CD14-positive monocyte (primary cell): ENCODE measurements at regions not wholly inside any gene's neighbourhood (a gene's known extent, or its start where the extent isn't known, plus 50 kb on each side); places are given as distances from the start of the nearest gene placed in this dataset.

ENCODE experiments used
- DNase-seq, 3 donors: peaks; one replicate each; pipeline ENCODE4 v3.0.0-alpha.2; 2011 to 2022
- H2AFZ ChIP-seq: 2 replicates; pipeline ENCODE4 v1.6.0; 2012; ENCODE audit warnings: mild to moderate bottlenecking, low read depth, low read length, inconsistent platforms; ENCODE audit not compliant: insufficient read depth, poor library complexity, severe bottlenecking
- H3K27ac ChIP-seq, 2 donors: 1 replicate in 1 of 2; 2 replicates in 1 of 2; pipeline ENCODE4 v1.5.1; 2012 to 2013; ENCODE audit warnings: low read length in 2 of 2, control low read depth in 1 of 2, inconsistent platforms in 1 of 2, low read depth in 1 of 2, mild to moderate bottlenecking in 1 of 2
- H3K27me3 ChIP-seq, 2 donors: one replicate each; pipeline versions ENCODE4 v1.6.0 to v1.6.1; 2011 to 2013; ENCODE audit warnings: low read length in 2 of 2; ENCODE audit not compliant: control insufficient read depth in 2 of 2, insufficient read depth in 2 of 2
- H3K36me3 ChIP-seq, 2 donors: replicated peaks in 1 of 2; 1 replicate in 1 of 2; 2 replicates in 1 of 2; pipeline versions ENCODE4 v1.5.1 to v1.6.1; 2012 to 2013; ENCODE audit warnings: low read length in 2 of 2, control low read depth in 1 of 2, inconsistent platforms in 1 of 2, mild to moderate bottlenecking in 1 of 2; ENCODE audit not compliant: insufficient read depth in 2 of 2, control insufficient read depth in 1 of 2
- H3K4me1 ChIP-seq, 2 donors: 1 replicate in 1 of 2; 2 replicates in 1 of 2; pipeline versions ENCODE4 v1.5.1 to v1.6.1; 2012 to 2013; ENCODE audit warnings: low read length in 2 of 2, control low read depth in 1 of 2, inconsistent platforms in 1 of 2, mild to moderate bottlenecking in 1 of 2, moderate library complexity in 1 of 2; ENCODE audit not compliant: insufficient read depth in 2 of 2, control insufficient read depth in 1 of 2
- H3K4me2 ChIP-seq: replicated peaks from 2 replicates; pipeline ENCODE3; 2012; ENCODE audit warnings: low read length, moderate library complexity, mild to moderate bottlenecking; ENCODE audit not compliant: poor library complexity, severe bottlenecking; ENCODE audit errors: extremely low read depth
- H3K4me3 ChIP-seq, 3 experiments: fragments of 200-600 bp in 1 of 3; sonication (generic) in 1 of 3; replicated peaks in 1 of 3; 1 replicate in 2 of 3; 2 replicates in 1 of 3; pipeline ENCODE4 v1.5.1; 2011 to 2013; ENCODE audit warnings: low read length in 3 of 3, mild to moderate bottlenecking in 3 of 3, control low read depth in 2 of 3, low read depth in 2 of 3, inconsistent platforms in 1 of 3, moderate library complexity in 1 of 3
- H3K79me2 ChIP-seq: 2 replicates; pipeline ENCODE4 v1.6.0; 2012; ENCODE audit warnings: mild to moderate bottlenecking, control low read depth, inconsistent platforms, low read length, moderate library complexity; ENCODE audit not compliant: insufficient read depth
- H3K9ac ChIP-seq: 2 replicates; pipeline ENCODE4 v1.6.0; 2017; ENCODE audit warnings: low read length, mild to moderate bottlenecking; ENCODE audit not compliant: insufficient read depth, poor library complexity, severe bottlenecking
- H3K9me3 ChIP-seq, 2 donors: replicated peaks in 1 of 2; 1 replicate in 1 of 2; 2 replicates in 1 of 2; pipeline versions ENCODE4 v1.5.1 to v1.6.1; 2012 to 2013; ENCODE audit warnings: low read length in 2 of 2, control low read depth in 1 of 2; ENCODE audit not compliant: control insufficient read depth in 1 of 2, insufficient read depth in 1 of 2
- H4K20me1 ChIP-seq: 2 replicates; pipeline ENCODE4 v1.6.0; 2012; ENCODE audit warnings: mild to moderate bottlenecking, low read length, control low read depth, moderate library complexity; ENCODE audit not compliant: insufficient read depth
- H3K27ac Mint-ChIP-seq, 7 donors: one replicate each; pipeline ENCODE4 v1.8.0; 2020; ENCODE audit warnings: mild to moderate bottlenecking in 7 of 7, mixed read lengths in 7 of 7, moderate library complexity in 6 of 7, inconsistent platforms in 2 of 7
- H3K27me3 Mint-ChIP-seq, 3 donors: one replicate each; pipeline ENCODE4 v1.8.0; 2021 to 2022; ENCODE audit warnings: low read depth in 3 of 3, mild to moderate bottlenecking in 3 of 3, mixed read lengths in 3 of 3, moderate library complexity in 3 of 3, inconsistent platforms in 1 of 3
- H3K36me3 Mint-ChIP-seq, 2 donors: one replicate each; pipeline ENCODE4 v1.8.0; 2020; ENCODE audit warnings: mixed read lengths in 2 of 2, inconsistent platforms in 1 of 2, mild to moderate bottlenecking in 1 of 2
- H3K4me1 Mint-ChIP-seq: one replicate; pipeline ENCODE4 v1.8.0; 2020; ENCODE audit warnings: mild to moderate bottlenecking, mixed read lengths
- H3K4me3 Mint-ChIP-seq, 2 donors: one replicate each; pipeline ENCODE4 v1.8.0; 2020; ENCODE audit warnings: mild to moderate bottlenecking in 2 of 2, mixed read lengths in 2 of 2, moderate library complexity in 1 of 2
- H3K9me3 Mint-ChIP-seq, 7 donors: one replicate each; pipeline ENCODE4 v1.8.0; 2020 to 2022; ENCODE audit warnings: mixed read lengths in 7 of 7, mild to moderate bottlenecking in 6 of 7, moderate library complexity in 6 of 7, inconsistent platforms in 2 of 7
- WGBS: methylation state at CpG from one replicate; pipeline ENCODE4 v1.1.5; 2013; ENCODE audit warnings: missing lambda C conversion rate; ENCODE audit not compliant: insufficient coverage; 5-methylcytosine and 5-hydroxymethylcytosine counted together
- intact Hi-C, 2 donors: fragments of 100-400 bp; cut with micrococcal nuclease; formaldehyde crosslinking; loops; one replicate each; pipeline versions ENCODE4 v1.15.0 to v1.15.1; 2023
- TF ChIP-seq, protein P1 (sequence below): fragments of 200-600 bp; IDR thresholded peaks from one replicate; pipeline ENCODE4 v1.8.0; 2022; ENCODE audit warnings: antibody characterized with exemption, mild to moderate bottlenecking

DNA sequence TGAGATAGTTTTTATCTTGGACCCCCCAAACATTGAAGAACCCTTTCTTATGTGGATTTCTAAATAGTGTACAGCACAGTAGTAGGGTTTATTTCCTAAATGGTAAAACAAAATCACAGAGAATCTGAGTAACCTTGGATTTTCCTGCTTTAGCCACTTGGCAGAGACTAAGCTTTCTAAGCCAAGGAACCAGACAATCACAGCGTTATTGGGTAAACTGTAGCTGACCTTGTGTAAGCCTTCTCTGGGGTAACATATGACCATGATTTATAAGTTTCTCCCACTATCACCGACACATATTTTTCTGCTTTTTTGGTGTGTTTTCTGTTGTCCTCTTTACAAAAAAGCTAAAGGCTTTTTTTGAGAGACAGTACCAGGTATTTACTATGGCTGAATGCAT is 136.3 kb upstream of the PZP start:
- Mint-ChIP-seq H3K4me1 (peaks cover 14% of the 10 kb centered on the region), H3K27ac (no peak overlapping the region)
- TF ChIP-seq, protein P1, sequence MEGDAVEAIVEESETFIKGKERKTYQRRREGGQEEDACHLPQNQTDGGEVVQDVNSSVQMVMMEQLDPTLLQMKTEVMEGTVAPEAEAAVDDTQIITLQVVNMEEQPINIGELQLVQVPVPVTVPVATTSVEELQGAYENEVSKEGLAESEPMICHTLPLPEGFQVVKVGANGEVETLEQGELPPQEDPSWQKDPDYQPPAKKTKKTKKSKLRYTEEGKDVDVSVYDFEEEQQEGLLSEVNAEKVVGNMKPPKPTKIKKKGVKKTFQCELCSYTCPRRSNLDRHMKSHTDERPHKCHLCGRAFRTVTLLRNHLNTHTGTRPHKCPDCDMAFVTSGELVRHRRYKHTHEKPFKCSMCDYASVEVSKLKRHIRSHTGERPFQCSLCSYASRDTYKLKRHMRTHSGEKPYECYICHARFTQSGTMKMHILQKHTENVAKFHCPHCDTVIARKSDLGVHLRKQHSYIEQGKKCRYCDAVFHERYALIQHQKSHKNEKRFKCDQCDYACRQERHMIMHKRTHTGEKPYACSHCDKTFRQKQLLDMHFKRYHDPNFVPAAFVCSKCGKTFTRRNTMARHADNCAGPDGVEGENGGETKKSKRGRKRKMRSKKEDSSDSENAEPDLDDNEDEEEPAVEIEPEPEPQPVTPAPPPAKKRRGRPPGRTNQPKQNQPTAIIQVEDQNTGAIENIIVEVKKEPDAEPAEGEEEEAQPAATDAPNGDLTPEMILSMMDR, result no peak

DNA sequence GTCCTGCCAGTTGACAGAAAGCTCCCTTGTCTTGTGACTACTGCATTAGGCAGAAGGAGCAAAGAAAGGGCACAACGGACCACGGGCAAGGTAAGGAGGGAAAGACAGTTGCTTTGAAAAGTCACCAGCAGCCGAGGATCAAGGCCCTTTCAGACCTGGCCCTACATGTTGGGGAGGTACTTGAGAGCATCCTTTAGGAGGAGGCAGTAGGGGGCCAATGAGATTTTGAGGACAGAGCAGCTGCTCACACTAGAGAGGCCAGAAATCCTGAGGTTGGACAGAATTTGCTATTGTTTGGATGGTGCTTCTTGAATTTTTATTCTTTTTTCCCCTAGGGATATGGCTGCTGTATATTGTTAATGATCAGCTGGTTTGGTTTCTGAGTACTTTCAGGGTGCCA is 135.5 kb upstream of the PZP start:
- DNase-seq, result no peak
- Histone ChIP-seq H2AFZ (peak overlapping the region; percentile 3), H3K4me3 (no peak overlapping the region), H3K27me3 (no peaks in the 10 kb centered on the region), H3K4me2 (no peak overlapping the region), H3K36me3 (no peaks in the 10 kb centered on the region), H3K9ac (no peak overlapping the region), H4K20me1 (no peaks in the 10 kb centered on the region), H3K4me1 (no peaks in the 10 kb centered on the region), H3K27ac (no peak overlapping the region), H3K79me2 (no peaks in the 10 kb centered on the region), H3K9me3 (no peaks in the 10 kb centered on the region)
- H3K36me3 Mint-ChIP-seq, result no peaks in the 10 kb centered on the region
- no peak overlapping the region for H3K4me3 Mint-ChIP-seq
- WGBS, result 94% methylated on average over 3 of the region's 3 CpGs
- H3K4me1 Mint-ChIP-seq, result peaks cover 14% of the 10 kb centered on the region
- no peaks in the 10 kb centered on the region for H3K9me3 Mint-ChIP-seq
- intact Hi-C loops, result no loop called here
- no peak overlapping the region for H3K27ac Mint-ChIP-seq
- TF ChIP-seq, protein P1, result no peak
- no peaks in the 10 kb centered on the region for H3K27me3 Mint-ChIP-seq

More for the DNA sequence above, 136.3 kb upstream of the PZP start:
- Mint-ChIP-seq H3K4me3 (no peak overlapping the region), H3K27me3 (no peaks in the 10 kb centered on the region), H3K36me3 (no peaks in the 10 kb centered on the region), H3K9me3 (peaks cover 0 to 1% (median 0%) of the 10 kb centered on the region in 7 donors)
- no peak for DNase-seq
- Histone ChIP-seq H3K36me3 (no peaks in the 10 kb centered on the region), H4K20me1 (no peaks in the 10 kb centered on the region), H3K4me2 (no peak overlapping the region), H3K9ac (no peak overlapping the region), H3K4me1 (no peaks in the 10 kb centered on the region), H3K4me3 (no peak overlapping the region), H3K27ac (no peak overlapping the region), H2AFZ (no peak overlapping the region), H3K9me3 (no peaks in the 10 kb centered on the region), H3K27me3 (no peaks in the 10 kb centered on the region), H3K79me2 (no peaks in the 10 kb centered on the region)
- intact Hi-C loops, result no loop called here
- no CpG with 5 or more reads among the region's 2 CpGs for WGBS
